Thoracic aorta (tissue), 2 donors: ENCODE measurements at regions not wholly inside any gene's neighbourhood (a gene's known extent, or its start where the extent isn't known, plus 50 kb on each side); places are given as distances from the start of the nearest gene placed in this dataset.

ENCODE experiments used
- ATAC-seq: fragments of 150-250 bp; one replicate; pipeline ENCODE4 v1.8.0; 2017; ENCODE audit warnings: low read depth; ENCODE audit not compliant: insufficient number of reproducible peaks, low FRiP score
- DNase-seq: peaks from one replicate; pipeline ENCODE4 v3.0.0-alpha.2; 2020; ENCODE audit warnings: low spot score
- H3K27ac ChIP-seq, 2 donors: fragments of 200-600 bp; sonication (generic); 1 replicate in 1 of 2; 2 replicates in 1 of 2; pipeline ENCODE4 v1.5.1; 2016; ENCODE audit warnings: mild to moderate bottlenecking in 2 of 2, moderate library complexity in 2 of 2
- H3K27me3 ChIP-seq: fragments of 200-600 bp; sonication (generic); replicated peaks from 2 replicates; pipeline ENCODE4 v1.6.0; 2016; ENCODE audit warnings: mild to moderate bottlenecking; ENCODE audit not compliant: insufficient read depth
- H3K36me3 ChIP-seq: fragments of 200-600 bp; sonication (generic); one replicate; pipeline ENCODE4 v1.5.1; 2016
- H3K4me1 ChIP-seq, 2 donors: fragments of 200-600 bp; sonication (generic); 1 replicate in 1 of 2; 2 replicates in 1 of 2; pipeline versions ENCODE4 v1.5.1 to v1.6.0; 2016; ENCODE audit warnings: low read depth in 2 of 2, mild to moderate bottlenecking in 1 of 2; ENCODE audit not compliant: control insufficient read depth in 1 of 2
- H3K4me3 ChIP-seq: fragments of 200-600 bp; sonication (generic); 2 replicates; pipeline ENCODE4 v1.5.1; 2016; ENCODE audit warnings: mild to moderate bottlenecking
- H3K9me3 ChIP-seq: fragments of 200-600 bp; sonication (generic); 2 replicates; pipeline ENCODE4 v1.5.1; 2016
- CTCF ChIP-seq: fragments of 200-600 bp; sonication (generic); IDR thresholded peaks from one replicate; pipeline ENCODE4 v1.5.1; 2019; ENCODE audit warnings: antibody characterized with exemption

- no peak for ATAC-seq
- no peak overlapping the region for H3K27ac ChIP-seq
Measured at GRCh38 chrX:68947882-68948605, 119.2 kb downstream of the EFNB1 start.

GRCh38 chrX:68945603-68946228, 116.9 kb downstream of the EFNB1 start:
- peak; percentile 20 for TF ChIP-seq CTCF
- Histone ChIP-seq H3K4me3 (no peak overlapping the region), H3K9me3 (no peaks in the 10 kb centered on the region), H3K36me3 (no peaks in the 10 kb centered on the region), H3K27me3 (no peaks in the 10 kb centered on the region), H3K4me1 (no peaks in the 10 kb centered on the region), H3K27ac (no peak overlapping the region)
- ATAC-seq (no peak), DNase-seq (no peak)

More at GRCh38 chrX:68947882-68948605, 119.2 kb downstream of the EFNB1 start:
- H3K4me3 ChIP-seq, result no peak overlapping the region
- no peaks in the 10 kb centered on the region for H3K36me3 ChIP-seq
- DNase-seq, result no peak
- H3K4me1 ChIP-seq, result no peaks in the 10 kb centered on the region
- H3K9me3 ChIP-seq, result no peaks in the 10 kb centered on the region
- no peak for TF ChIP-seq CTCF
- H3K27me3 ChIP-seq, result no peaks in the 10 kb centered on the region

GRCh38 chrX:68945081-68945602, 116.3 kb downstream of the EFNB1 start:
- ATAC-seq, result no peak
- Histone ChIP-seq H3K27me3 (no peaks in the 10 kb centered on the region), H3K36me3 (no peaks in the 10 kb centered on the region), H3K9me3 (no peaks in the 10 kb centered on the region), H3K4me1 (no peaks in the 10 kb centered on the region), H3K27ac (no peak overlapping the region), H3K4me3 (no peak overlapping the region)
- no peak for TF ChIP-seq CTCF
- no peak for DNase-seq

GRCh38 chrX:68944211-68944610, 115.4 kb downstream of the EFNB1 start:
- no peaks in the 10 kb centered on the region for H3K36me3 ChIP-seq
- H3K4me1 ChIP-seq, result no peaks in the 10 kb centered on the region
- H3K9me3 ChIP-seq, result no peaks in the 10 kb centered on the region
- DNase-seq (no peak), ATAC-seq (no peak)
- TF ChIP-seq CTCF, result no peak
- H3K4me3 ChIP-seq, result no peak overlapping the region
- H3K27ac ChIP-seq, result no peak overlapping the region
- H3K27me3 ChIP-seq, result no peaks in the 10 kb centered on the region

GRCh38 chrX:68942840-68943239, 114.0 kb downstream of the EFNB1 start:
- no peak for TF ChIP-seq CTCF
- ATAC-seq (no peak), DNase-seq (no peak)
- H3K4me3 ChIP-seq, result no peak overlapping the region
- H3K9me3 ChIP-seq, result no peaks in the 10 kb centered on the region
- no peaks in the 10 kb centered on the region for H3K36me3 ChIP-seq
- H3K27me3 ChIP-seq, result no peaks in the 10 kb centered on the region
- H3K4me1 ChIP-seq, result peaks cover 0 to 9% of the 10 kb centered on the region in 2 donors
- no peak overlapping the region for H3K27ac ChIP-seq
